GM18517 (cell line): ENCODE measurements at regions not wholly inside any gene's neighbourhood (a gene's known extent, or its start where the extent isn't known, plus 50 kb on each side); places are given as distances from the start of the nearest gene placed in this dataset.
A peak's percentile ranks its signal among the peaks of the same experiment; 100 is the strongest.
"Not testable (repeated sequence)": the region's sequence is repeated elsewhere in the genome, so short reads cannot be mapped to it uniquely, and the experiment has no call there.

Source experiments
- ATAC-seq: cut with Tn5 transposase; IDR thresholded peaks from one replicate; pipeline ENCODE4 v1.9.1; 2021; ENCODE audit warnings: mild to moderate bottlenecking, moderate library complexity; ENCODE audit not compliant: unreplicated experiment

DNA sequence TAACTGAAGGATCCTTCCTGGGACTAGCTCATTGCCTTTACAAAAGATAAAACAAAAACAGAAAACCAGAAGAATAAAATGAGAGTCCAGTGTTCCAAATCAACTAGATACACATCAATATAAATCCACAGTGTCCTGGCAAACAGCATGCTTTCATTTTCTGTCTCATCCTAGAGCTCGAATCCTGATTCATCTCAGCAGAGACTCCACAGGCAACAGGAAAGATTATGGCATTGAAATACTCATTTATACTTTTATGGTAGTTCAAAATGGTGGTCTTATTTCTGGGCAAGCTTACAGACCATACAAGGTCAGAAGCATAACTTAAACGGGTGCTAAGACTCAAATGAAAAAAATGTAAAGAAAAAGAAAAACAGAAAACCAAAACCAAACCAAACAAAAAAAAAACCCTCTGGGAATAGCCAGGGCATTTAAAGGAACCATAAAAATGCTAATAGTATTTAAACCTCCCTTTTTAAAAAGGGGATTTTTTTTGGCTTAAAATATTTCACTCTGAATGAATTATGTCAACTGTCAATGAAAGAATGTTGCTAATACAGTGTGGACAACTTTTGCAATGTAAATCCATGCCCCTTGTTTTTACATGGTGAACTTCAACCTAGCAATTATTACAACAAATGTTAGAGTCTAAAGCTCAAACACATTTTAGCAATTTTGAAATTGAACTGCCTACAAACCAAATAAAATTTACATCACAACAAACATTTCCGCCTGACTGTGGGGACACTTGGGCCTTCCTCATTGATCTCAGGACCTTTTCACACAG, 57.9 kb downstream of the GPR101 start:
- ATAC-seq: no peak

DNA sequence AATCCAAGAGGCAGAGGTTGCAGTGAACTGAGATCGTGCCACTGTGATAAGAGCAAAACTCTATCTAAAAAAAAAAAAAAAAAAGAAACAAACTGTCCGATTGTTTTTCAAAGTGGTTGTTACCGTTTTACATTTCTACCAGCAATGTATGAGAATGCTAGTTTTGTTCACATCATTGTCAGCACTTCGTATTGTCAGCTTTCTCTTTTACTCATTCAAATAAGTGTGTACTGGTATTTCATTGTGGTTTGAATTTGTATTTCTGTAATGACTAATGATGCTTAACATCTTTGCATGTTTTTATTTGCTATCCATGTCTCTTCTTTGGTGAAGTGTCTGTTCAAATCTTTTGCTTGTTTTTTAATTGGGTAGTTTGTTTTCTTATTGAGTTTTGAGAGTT, 65.8 kb downstream of the GPR101 start:
- ATAC-seq: no peak

DNA sequence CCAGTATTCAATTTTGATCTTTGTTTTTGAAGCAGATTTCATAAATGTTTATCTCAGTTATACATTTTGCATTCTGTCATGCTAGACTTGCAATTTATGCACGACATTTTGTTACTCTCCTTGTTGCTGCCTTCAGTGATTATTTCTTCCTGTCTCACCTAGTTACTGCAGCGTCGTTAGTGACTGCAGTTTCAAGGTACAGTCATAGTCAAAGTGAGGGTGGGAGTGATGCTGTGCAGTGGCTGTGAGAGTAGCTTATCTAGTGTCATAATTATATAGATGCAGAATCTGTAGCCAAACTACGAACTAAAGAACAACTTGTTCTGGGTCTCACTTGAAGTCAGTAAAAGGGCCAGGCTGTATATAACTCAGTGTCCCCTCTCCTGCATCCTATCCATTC, 69.8 kb downstream of the GPR101 start:
- no peak for ATAC-seq

DNA sequence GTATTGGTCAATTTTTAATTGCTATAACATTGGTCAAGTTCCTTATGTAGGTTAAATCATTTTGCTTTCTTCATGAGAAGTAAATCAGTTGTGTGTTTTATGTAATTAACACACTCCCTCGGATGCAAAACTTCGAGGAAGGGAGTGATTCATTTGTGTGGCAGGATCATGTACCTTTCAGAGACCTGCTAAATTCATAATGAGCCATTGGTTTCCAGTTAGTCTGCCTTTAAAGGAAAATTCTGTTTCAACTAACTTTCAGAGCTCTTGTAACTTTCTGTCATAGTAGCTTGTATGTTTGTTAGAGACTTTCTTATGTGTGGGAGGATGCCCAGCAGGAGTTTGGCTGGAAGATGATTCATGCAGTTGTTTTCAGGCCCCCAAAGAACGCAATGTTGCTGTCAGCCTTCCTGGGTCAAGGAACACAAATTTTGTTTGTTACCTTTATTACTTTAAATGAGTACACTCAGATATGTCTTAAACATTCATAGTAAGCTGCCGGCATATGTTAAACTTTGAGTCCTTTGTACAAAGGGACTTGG, 72.1 kb downstream of the GPR101 start:
- ATAC-seq: no peak

DNA sequence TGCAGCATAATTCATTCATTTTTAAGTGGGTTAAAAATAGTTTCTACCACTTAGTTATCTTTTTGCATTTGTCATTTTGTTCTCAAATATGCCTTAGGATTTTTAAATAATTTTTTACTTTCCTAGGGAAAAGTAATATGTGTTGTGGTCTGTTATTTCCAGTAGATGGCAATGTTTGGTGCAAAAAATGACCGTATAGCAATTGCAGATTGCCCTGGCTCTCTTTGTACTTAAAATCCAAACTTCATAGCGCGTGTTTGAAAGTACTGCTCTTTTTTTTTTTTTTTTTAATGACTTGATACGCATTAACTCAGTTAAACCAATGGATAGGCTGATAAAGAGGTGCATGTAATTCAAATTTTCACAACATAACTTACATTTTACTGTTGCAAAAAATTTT, 74.4 kb upstream of the RBMX start:
- no peak for ATAC-seq

DNA sequence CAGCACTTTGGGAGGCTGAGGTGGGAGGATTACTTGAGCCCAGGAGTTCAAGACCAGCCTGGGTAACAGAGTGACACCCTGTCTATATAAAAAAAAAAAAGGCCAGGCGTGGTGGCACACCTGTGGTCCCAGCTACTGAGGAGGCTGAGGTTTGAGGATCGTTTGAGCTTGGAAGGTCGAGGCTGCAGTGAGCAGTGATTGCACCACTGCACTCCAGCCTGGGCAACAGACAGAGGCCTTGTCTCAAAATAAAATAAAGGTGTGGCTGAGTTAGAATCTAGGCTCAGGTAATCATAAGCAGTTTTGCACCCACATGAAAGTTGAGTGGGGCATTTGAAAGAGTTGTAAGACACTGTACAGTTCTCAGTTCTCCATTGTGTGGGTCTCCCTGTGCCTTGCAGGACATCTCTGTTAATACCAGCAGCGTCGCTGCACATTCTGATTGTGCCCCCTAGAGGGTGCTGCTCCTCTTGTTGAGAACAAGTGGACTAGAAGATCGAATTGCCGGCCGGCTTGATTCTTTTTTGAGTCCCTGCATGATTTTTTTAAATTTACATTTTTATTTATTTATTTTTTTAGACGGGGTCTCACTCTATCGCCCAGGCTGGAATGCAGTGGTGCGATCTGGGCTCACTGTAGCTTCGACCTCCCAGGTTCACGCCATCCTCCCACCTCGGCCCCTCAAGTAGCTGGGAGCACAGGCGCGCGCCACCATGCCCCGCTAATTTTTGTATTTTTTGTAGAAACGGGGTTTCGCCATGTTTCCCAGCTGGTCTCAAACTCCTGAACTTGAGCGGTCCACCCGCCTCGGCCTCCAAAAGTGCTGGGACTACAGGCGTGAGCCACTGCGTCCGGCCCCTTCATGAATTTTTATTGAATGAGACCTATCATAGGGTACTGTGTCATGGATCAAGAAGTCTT, 73.6 kb upstream of the RBMX start:
- ATAC-seq: peak; percentile 95

DNA sequence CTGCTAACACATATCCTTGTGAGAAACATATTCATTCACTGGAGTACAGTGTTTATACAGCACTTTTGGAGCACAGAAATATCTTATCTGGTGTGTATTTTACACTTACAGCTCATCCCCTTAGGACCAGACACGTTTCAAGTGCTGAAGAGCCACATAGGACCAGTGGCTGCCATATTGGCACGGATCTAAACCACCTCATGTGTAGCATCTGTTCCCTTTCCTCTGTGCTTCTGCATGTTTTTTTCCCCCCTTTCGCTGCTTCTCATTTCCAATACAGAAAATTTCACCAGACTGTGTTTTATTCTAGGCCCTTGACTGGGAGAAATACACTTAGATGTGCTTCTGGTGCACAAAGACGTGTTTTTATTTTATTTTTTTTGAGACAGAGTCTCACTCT, 69.7 kb upstream of the RBMX start:
- ATAC-seq: no peak

DNA sequence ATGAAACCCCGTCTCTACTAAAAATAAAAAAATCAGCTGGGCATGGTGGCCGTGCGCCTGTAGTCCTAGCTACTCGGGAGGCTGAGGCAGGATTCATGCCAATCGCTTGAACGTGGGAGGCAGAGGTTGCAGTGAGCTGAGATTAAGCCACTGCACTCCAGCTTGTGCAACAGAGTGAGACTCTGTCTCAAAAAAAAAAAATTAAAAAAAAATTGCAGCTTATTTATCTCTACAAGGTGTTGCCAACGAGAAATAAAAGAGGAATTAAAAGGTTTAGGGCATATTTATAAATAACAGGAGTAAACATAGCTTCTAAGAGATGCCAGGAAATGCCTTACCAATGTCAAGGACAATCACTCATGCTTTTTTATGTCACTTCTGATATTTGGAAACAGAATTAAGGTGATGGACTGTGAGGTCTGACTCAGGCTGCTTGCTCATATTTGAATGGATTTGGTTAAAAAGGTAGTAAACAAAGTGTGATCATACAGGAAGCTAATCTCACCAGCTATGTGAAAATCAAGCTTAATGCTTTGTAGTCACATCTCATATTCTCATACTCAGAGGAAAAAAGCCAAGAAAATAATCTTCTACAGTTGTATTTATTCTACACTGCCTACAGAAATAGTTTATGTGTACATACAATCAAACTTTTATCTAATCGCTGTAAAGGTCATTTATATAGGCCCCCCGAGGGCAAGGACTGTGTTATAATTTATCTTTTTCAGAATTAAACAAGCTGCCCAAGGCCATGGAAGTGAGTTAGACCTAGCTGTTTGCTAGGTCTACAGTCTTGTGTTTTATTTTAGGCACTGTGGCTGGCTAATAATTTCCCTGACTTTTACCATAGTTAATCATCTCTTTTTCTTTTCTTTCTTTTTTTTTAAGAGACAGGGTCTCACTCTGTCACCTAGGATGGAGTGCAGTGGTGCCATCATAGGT, 61.1 kb upstream of the RBMX start:
- ATAC-seq: no peak

DNA sequence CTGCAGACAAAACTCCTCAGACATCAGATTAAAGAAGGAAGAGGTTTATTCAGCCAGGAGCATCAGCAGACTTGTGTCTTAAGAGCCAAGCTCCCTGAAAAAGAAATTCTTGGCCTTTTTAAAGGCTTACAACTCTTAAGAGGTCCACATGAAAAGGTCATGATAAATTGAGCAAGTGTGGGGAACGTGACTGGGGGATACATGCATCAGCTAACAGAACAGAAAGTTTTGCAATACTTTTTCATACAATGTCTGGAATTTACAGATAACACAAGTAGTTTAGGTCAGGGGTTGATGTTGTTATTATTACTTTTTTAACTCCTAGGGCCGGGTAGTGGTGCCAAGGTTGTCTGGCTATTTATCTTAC, 55.6 kb upstream of the RBMX start:
- ATAC-seq: no peak

DNA sequence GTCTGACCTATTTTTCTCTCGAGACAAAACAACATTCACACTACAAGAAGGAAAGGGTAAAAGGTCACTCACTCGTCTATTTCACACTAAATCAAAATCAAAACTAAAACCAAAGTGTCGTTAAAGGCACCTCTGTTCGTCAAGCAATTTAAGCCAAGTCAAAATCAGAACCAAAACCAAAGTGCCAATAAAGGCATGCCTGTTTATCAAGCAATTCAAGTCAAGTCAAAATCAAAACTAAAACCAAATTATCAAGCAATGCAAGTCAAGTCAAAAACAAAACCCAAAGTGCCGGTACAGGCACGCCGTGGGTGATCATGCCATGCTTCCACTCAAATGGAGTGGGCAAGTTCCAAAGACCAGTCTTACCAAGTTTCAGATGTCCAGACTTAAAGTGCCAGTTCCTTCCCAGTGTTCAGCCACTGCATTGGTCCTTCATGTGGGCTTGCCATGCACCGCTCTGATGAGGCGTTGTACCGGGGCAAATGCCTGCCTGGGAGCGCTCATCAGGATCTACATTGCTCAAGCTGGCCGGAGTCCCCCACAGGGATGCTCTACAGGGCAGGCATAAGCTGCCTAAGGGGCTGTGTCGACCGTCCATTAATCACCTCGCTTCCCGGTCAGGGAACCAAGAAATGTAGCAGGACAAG, 55.1 kb upstream of the RBMX start:
- peak; percentile 69 for ATAC-seq

DNA sequence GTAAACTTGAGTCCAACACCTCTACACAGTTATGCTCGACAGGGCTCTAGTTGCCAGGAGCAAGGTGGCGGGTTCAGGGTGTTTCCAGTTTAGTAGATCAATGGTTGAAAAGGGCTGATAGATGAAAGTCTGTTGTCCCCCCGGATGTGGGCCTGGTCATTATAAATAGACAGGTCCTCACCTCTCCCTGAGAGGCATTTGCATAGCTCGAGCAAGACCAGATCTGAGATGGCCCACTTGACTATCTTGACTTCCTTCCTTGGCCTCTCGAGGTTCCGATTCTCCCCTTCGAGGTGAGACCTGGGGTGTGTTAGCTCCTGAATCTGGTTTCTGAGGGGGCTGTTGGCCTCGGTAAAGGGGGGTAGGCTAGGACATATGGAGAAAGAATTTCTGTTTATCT, 54.1 kb upstream of the RBMX start:
- not testable (repeated sequence) for ATAC-seq

DNA sequence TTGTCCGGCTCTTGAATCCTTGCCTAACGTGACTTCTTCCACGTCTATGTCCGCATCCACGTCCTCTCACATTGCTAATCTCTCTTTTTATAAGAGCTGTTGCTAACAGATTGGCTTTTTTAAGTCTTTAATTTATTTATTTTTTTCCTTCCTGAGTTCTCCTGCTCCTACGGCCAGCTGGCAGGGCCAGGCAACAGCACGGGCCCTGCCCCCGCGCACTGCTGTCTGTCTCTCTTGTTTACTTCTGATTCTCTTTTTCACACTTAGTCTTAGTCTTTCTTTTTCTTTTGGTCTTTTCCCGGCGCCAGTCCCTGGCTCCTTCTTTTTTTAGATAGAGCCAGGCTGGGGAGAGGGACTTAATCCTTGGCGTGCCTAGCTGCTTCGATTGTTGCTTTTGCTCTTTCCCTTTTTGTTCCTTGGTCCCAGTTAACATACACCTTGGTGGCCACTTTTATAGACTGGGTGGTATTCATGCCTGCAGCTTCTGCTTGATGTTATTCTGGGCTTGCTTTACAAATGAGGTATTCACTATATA, 53.2 kb upstream of the RBMX start:
- ATAC-seq: no peak

DNA sequence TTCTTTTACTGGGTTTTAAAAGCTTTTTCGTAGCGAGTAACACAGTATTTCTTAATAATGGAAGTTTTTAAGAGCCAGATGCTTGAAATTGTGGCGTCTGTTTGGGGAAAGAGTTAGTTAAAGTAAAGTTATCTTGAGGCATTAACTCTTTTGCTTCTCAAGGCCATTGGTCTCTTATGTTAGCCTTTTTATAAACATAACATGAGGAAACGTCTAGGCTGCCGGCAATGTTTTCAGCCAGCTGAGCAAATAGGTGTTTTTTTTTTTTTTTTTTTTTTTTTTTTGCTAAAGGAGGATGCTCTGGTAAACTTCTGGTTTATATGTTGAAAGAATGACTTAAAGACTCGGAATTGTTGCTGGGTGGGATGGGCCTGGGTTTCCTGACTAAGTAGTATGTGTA, 51.1 kb upstream of the RBMX start:
- ATAC-seq: no peak
